ENCODE measurements at regions not wholly inside any gene's neighbourhood (a gene's known extent, or its start where the extent isn't known, plus 50 kb on each side); places are given as distances from the start of the nearest gene placed in this dataset.

GRCh38 chr3:35970793-35971192 is 331.5 kb downstream of the ARPP21 start:
- WGBS: 57% methylated on average over 2 of the region's 2 CpGs
- H3K27me3 ChIP-seq: no peaks in the 10 kb centered on the region
- DNase-seq (ENCODE audit: extremely low spot score): no peak
- intact Hi-C loops (cut with DNase I): no loop called here
- no peak for TF ChIP-seq CTCF (IDR thresholded peaks at IDR 0.05)
- no peak for TF ChIP-seq POLR2A (IDR thresholded peaks at IDR 0.05; ENCODE audit: low read depth)
- H3K27ac ChIP-seq (replicated peaks in 1 of 4): no peak overlapping the region
- H3K36me3 ChIP-seq: no peaks in the 10 kb centered on the region
- H3K9me3 ChIP-seq: no peaks in the 10 kb centered on the region
- no peak overlapping the region for H3K4me3 ChIP-seq
- peaks cover 0 to 7% (median 4%) of the 10 kb centered on the region in 4 donors for H3K4me1 ChIP-seq

- WGBS: 95% methylated on average over 1 of the region's 1 CpG
- no peak overlapping the region for H3K27ac ChIP-seq (replicated peaks in 1 of 4)
- DNase-seq (ENCODE audit: extremely low spot score): no peak
- TF ChIP-seq CTCF (IDR thresholded peaks at IDR 0.05) (no peak), EP300 (IDR thresholded peaks at IDR 0.05) (no peak), POLR2AphosphoS5 (IDR thresholded peaks at IDR 0.05) (no peak), POLR2A (IDR thresholded peaks at IDR 0.05; ENCODE audit: low read depth) (no peak)
- no peaks in the 10 kb centered on the region for H3K36me3 ChIP-seq
- no peaks in the 10 kb centered on the region for H3K27me3 ChIP-seq
- intact Hi-C loops (cut with DNase I): no loop called here
- no peak overlapping the region for H3K4me3 ChIP-seq
- H3K4me1 ChIP-seq: peaks cover 0 to 7% (median 4%) of the 10 kb centered on the region in 4 donors
- H3K9me3 ChIP-seq: no peaks in the 10 kb centered on the region
Measured at GRCh38 chr3:35971686-35972085, 332.4 kb downstream of the ARPP21 start.

DNA sequence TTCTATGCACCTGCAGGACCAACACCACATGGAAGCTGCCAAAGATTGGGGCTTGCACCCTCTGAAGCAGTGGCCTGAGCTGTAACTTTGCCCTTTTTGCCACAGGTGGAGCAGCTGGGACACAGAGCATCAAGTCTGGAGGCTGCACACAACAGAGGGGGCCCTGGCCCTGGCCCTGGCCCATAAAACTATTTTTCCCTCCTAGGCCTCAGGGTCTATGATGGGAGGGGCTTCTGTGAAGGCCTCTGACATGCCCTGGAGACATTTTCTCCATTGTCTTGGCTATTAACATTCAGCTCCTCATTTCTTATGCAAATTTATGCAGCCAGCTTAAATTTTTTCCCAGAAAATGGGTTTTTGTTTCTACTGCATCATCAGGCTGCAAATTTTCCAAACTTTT is 335.5 kb downstream of the ARPP21 start:
- no peaks in the 10 kb centered on the region for H3K36me3 ChIP-seq
- no peak for DNase-seq (ENCODE audit: extremely low spot score)
- no peaks in the 10 kb centered on the region for H3K27me3 ChIP-seq
- no peaks in the 10 kb centered on the region for H3K9me3 ChIP-seq
- intact Hi-C loops (cut with DNase I): no loop called here
- no peak overlapping the region for H3K4me3 ChIP-seq
- H3K27ac ChIP-seq (replicated peaks in 1 of 4): no peak overlapping the region
- no peak for TF ChIP-seq POLR2A (IDR thresholded peaks at IDR 0.05; ENCODE audit: low read depth)
- TF ChIP-seq CTCF (IDR thresholded peaks at IDR 0.05): no peak
- no peak for TF ChIP-seq EP300 (IDR thresholded peaks at IDR 0.05)
- TF ChIP-seq POLR2AphosphoS5 (IDR thresholded peaks at IDR 0.05): no peak
- peaks cover 0 to under 1% (median 0%) of the 10 kb centered on the region in 4 donors for H3K4me1 ChIP-seq

DNA sequence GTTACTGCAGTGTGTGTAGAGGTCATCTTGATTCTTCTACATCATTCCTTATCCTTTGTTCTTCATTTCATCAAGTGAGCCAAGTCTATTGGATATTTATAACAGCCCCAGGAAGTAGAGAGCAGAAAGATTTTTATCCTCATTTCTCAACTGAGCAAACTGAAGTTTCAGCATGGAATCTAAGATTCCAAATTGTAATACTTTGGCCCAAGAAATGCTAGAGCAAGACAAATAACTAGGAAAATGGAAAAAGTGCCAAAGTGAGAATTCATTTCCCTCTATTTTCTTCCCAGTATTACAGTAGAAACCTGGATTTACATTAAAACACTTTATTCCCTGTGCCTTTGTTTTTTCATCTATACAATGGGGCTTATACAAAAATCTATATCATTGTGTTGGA is 346.8 kb downstream of the ARPP21 start:
- TF ChIP-seq EP300 (IDR thresholded peaks at IDR 0.05) (no peak), POLR2A (IDR thresholded peaks at IDR 0.05; ENCODE audit: low read depth) (no peak)
- no peaks in the 10 kb centered on the region for H3K9me3 ChIP-seq
- H3K36me3 ChIP-seq: no peaks in the 10 kb centered on the region
- no peaks in the 10 kb centered on the region for H3K27me3 ChIP-seq
- no peaks in the 10 kb centered on the region for H3K4me1 ChIP-seq
- DNase-seq (ENCODE audit: extremely low spot score): no peak
- no peak overlapping the region for H3K27ac ChIP-seq (replicated peaks in 1 of 4)
- intact Hi-C loops (cut with DNase I): no loop called here
- no peak overlapping the region for H3K4me3 ChIP-seq

- intact Hi-C loops (cut with DNase I): no loop called here
- H3K4me3 ChIP-seq: no peak overlapping the region
- TF ChIP-seq CTCF (IDR thresholded peaks at IDR 0.05): no peak
- no peaks in the 10 kb centered on the region for H3K4me1 ChIP-seq
- H3K9me3 ChIP-seq: no peaks in the 10 kb centered on the region
- H3K27ac ChIP-seq (replicated peaks in 1 of 4): no peak overlapping the region
- H3K36me3 ChIP-seq: no peaks in the 10 kb centered on the region
- DNase-seq (ENCODE audit: extremely low spot score): no peak
- no peaks in the 10 kb centered on the region for H3K27me3 ChIP-seq
Measured at GRCh38 chr3:35987386-35987785, 348.1 kb downstream of the ARPP21 start.

Data from esophagus muscularis mucosa (tissue), 4 donors.